Panc1 (cell line): ENCODE measurements at regions not wholly inside any gene's neighbourhood (a gene's known extent, or its start where the extent isn't known, plus 50 kb on each side); places are given as distances from the start of the nearest gene placed in this dataset.

Experiments
- ATAC-seq: fragments of 200-7000 bp; cut with Tn5 transposase; 2 replicates; pipeline ENCODE4 v1.9.1; 2020; ENCODE audit warnings: mild to moderate bottlenecking, moderate library complexity
- BruUV-seq: library from RNA; stranded (reverse); fragments of 400-500 nt; replicated peaks from 2 replicates; lab custom pipeline; 2021; lab: Mats Ljungman, UMichigan
- CTCF ChIA-PET: fragments of 300-600 bp; sonication (Branson Sonifier 250); formaldehyde crosslinking; loops from one replicate; lab custom pipeline; 2022; ENCODE audit warnings: antibody characterized with exemption; lab: Charles Lee
- POLR2A ChIA-PET: fragments of 300-600 bp; sonication (Branson Sonifier 250); formaldehyde crosslinking; loops from one replicate; lab custom pipeline; 2022; ENCODE audit warnings: antibody characterized with exemption; lab: Charles Lee
- DNase-seq: peaks from one replicate; pipeline ENCODE4 v3.0.0-alpha.2; 2010; ENCODE audit warnings: low read depth, low spot score
- H3K27ac ChIP-seq: 2 replicates; pipeline ENCODE4 v1.5.1; 2011; ENCODE audit warnings: mild to moderate bottlenecking, low read length, inconsistent platforms
- H3K27me3 ChIP-seq: fragments of 200-500 bp; sonication (Bioruptor generic); 2 replicates; pipeline ENCODE4 v1.6.0; 2014; ENCODE audit warnings: low read length, inconsistent platforms; ENCODE audit not compliant: control insufficient read depth, insufficient read depth
- H3K36me3 ChIP-seq: fragments of 200-500 bp; sonication (Bioruptor generic); 2 replicates; pipeline ENCODE4 v1.5.1; 2014; ENCODE audit warnings: inconsistent platforms, mild to moderate bottlenecking, low read length, moderate library complexity; ENCODE audit not compliant: control insufficient read depth, insufficient read depth
- H3K4me1 ChIP-seq: 2 replicates; pipeline ENCODE4 v1.5.1; 2011; ENCODE audit warnings: inconsistent platforms, mild to moderate bottlenecking, low read length, moderate library complexity; ENCODE audit not compliant: control insufficient read depth, insufficient read depth
- H3K4me3 ChIP-seq, 2 experiments: 2 replicates each; pipeline ENCODE4 v1.5.1; 2011 to 2012; ENCODE audit warnings: low read depth in 2 of 2, low read length in 2 of 2, mild to moderate bottlenecking in 2 of 2, inconsistent platforms in 1 of 2, moderate library complexity in 1 of 2
- H3K9me3 ChIP-seq: fragments of 200-500 bp; sonication (Bioruptor generic); 2 replicates; pipeline ENCODE4 v1.5.1; 2014; ENCODE audit warnings: low read depth, mild to moderate bottlenecking, inconsistent platforms, low read length, moderate library complexity; ENCODE audit not compliant: control insufficient read depth, insufficient read depth
- POLR2AphosphoS5 ChIP-seq: IDR thresholded peaks from 2 replicates; pipeline ENCODE4 v1.6.1; 2012; ENCODE audit warnings: mild to moderate bottlenecking, low read depth, low read length, moderate library complexity
- REST ChIP-seq, 2 experiments: IDR thresholded peaks; 2 replicates each; pipeline ENCODE4 v1.6.1; 2011 to 2012; ENCODE audit warnings: low read depth in 2 of 2, control low read depth in 1 of 2, low read length in 1 of 2, mild to moderate bottlenecking in 1 of 2, moderate library complexity in 1 of 2; ENCODE audit not compliant: insufficient read depth in 1 of 2
- SIN3A ChIP-seq: IDR thresholded peaks from 2 replicates; pipeline ENCODE4 v1.6.1; 2012; ENCODE audit warnings: low read depth, mild to moderate bottlenecking, low read length, moderate library complexity, borderline replicate concordance; ENCODE audit not compliant: insufficient read depth
- TCF7L2 ChIP-seq: IDR thresholded peaks from 2 replicates; pipeline ENCODE4 v1.6.1; 2011; ENCODE audit warnings: mild to moderate bottlenecking, low read depth, low read length, inconsistent platforms
- in situ Hi-C: cut with HindIII; loops from 2 replicates; pipeline ENCODE4 v1.10.0; 2016; ENCODE audit warnings: low sequenced_read_pairs, low pct_unique_long_range_greater_than_20kb
- intact Hi-C: fragments of 100-400 bp; cut with micrococcal nuclease; formaldehyde crosslinking; loops from one replicate; pipeline ENCODE4 v1.10.0; 2022; ENCODE audit not compliant: unreplicated experiment
- TF ChIP-seq, protein P1 (sequence below): fragments of 450-650 bp; IDR thresholded peaks from 2 replicates; pipeline ENCODE4 v1.5.1; 2017; ENCODE audit warnings: mild to moderate bottlenecking

GRCh38 chr11:69558519-69558941 lies 77.1 kb downstream of the LINC01488 start:
- POLR2A ChIA-PET: no interaction called here
- no peaks in the 10 kb centered on the region for H3K9me3 ChIP-seq
- no peak for ATAC-seq
- no peak overlapping the region for H3K4me3 ChIP-seq
- H3K27me3 ChIP-seq: no peaks in the 10 kb centered on the region
- TF ChIP-seq POLR2AphosphoS5 (no peak), TCF7L2 (no peak), SIN3A (no peak), REST (IDR thresholded peaks at IDR 0.05; ENCODE audit: insufficient read depth in 1 of 2, low read depth in 2 of 2, low read length in 1 of 2) (no peak)
- TF ChIP-seq, protein P1, sequence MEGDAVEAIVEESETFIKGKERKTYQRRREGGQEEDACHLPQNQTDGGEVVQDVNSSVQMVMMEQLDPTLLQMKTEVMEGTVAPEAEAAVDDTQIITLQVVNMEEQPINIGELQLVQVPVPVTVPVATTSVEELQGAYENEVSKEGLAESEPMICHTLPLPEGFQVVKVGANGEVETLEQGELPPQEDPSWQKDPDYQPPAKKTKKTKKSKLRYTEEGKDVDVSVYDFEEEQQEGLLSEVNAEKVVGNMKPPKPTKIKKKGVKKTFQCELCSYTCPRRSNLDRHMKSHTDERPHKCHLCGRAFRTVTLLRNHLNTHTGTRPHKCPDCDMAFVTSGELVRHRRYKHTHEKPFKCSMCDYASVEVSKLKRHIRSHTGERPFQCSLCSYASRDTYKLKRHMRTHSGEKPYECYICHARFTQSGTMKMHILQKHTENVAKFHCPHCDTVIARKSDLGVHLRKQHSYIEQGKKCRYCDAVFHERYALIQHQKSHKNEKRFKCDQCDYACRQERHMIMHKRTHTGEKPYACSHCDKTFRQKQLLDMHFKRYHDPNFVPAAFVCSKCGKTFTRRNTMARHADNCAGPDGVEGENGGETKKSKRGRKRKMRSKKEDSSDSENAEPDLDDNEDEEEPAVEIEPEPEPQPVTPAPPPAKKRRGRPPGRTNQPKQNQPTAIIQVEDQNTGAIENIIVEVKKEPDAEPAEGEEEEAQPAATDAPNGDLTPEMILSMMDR: no peak
- no peak overlapping the region for H3K27ac ChIP-seq
- H3K36me3 ChIP-seq: no peaks in the 10 kb centered on the region
- CTCF ChIA-PET: no interaction called here
- DNase-seq: no peak
- intact Hi-C loops: no loop called here
- no peaks in the 10 kb centered on the region for H3K4me1 ChIP-seq
- in situ Hi-C loops: no loop called here
- no TSS peak for BruUV-seq

DNA sequence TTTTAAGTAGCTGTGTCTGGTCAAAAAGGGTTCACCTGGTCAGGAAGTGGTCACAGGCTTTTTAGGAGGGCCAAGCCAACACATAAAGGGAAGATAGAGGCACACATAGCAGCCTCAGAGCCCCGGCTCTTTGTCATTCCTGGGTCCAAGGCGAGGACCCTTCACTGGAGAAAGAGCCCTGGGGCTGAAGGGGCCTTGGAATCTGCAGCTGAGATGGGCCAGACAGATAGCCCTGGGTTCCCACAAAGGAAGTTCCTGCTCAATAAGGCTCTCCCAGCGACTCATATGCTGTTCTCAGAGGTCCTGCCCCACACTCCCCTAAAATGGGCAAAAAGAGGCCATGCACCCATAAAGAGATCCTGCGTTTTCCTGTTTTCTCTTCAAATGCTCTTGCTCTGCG lies 77.7 kb downstream of the LINC01488 start:
- intact Hi-C loops (no loop called here), in situ Hi-C loops (no loop called here)
- Histone ChIP-seq H3K27ac (no peak overlapping the region), H3K4me3 (no peak overlapping the region), H3K9me3 (no peaks in the 10 kb centered on the region), H3K27me3 (no peaks in the 10 kb centered on the region), H3K36me3 (no peaks in the 10 kb centered on the region), H3K4me1 (no peaks in the 10 kb centered on the region)
- TF ChIP-seq, protein P1: no peak
- no peak for TF ChIP-seq REST (IDR thresholded peaks at IDR 0.05; ENCODE audit: insufficient read depth in 1 of 2, low read depth in 2 of 2, low read length in 1 of 2)
- TF ChIP-seq SIN3A: no peak
- TF ChIP-seq POLR2AphosphoS5: no peak
- TF ChIP-seq TCF7L2: no peak
- DNase-seq (no peak), ATAC-seq (no peak)
- BruUV-seq: no TSS peak
- ChIA-PET CTCF (no interaction called here), POLR2A (no interaction called here)
